ENCODE measurements at regions not wholly inside any gene's neighbourhood (a gene's known extent, or its start where the extent isn't known, plus 50 kb on each side); places are given as distances from the start of the nearest gene placed in this dataset.

DNA sequence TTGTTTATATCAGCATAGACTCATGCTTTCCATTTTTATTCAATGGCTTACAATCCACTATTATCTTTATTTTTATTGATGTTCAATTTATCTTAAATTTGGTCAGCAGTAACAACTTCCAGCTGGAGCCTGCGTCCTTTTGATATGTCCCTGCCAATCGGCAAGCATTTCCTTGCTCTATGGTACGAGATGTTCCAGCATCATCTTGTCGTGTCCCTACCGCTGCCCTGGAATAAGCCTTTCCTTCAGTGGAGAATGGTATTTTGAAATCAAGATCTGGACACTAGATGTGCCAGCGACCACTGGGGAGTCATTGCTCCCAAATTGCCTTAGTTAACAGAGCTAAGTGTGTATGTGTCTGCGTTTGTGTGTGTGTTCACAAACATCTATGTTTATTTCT, 151.6 kb upstream of the RGMB start:
- ATAC-seq (ENCODE audit: low read depth), result no peak
- Mint-ChIP-seq H3K4me3 (no peak overlapping the region), H3K9me3 (ENCODE audit: insufficient read depth) (no peaks in the 10 kb centered on the region), H3K27ac (no peak overlapping the region), H3K27me3 (peaks cover 8% of the 10 kb centered on the region), H3K4me1 (no peaks in the 10 kb centered on the region)
- no peaks in the 10 kb centered on the region for H3K9me3 ChIP-seq (ENCODE audit: control extremely low read depth in 1 of 3, control insufficient read depth in 2 of 3, insufficient read depth in 1 of 3, low read length in 2 of 3)
- H2AFZ ChIP-seq (ENCODE audit: insufficient read depth, low read depth, low read length, poor library complexity, severe bottlenecking), result no peak overlapping the region
- H3K27ac ChIP-seq (ENCODE audit: low read length in 2 of 2), result no peak overlapping the region
- intact Hi-C loops (cut with micrococcal nuclease), result no loop called here
- no peak for DNase-seq
- no peak overlapping the region for H3K9ac ChIP-seq (ENCODE audit: low read length)
- H3K79me2 ChIP-seq (ENCODE audit: control insufficient read depth, insufficient read depth, low read length), result no peaks in the 10 kb centered on the region
- H3K4me1 ChIP-seq (ENCODE audit: control insufficient read depth in 2 of 2, insufficient read depth in 2 of 2, low read length in 2 of 2), result no peaks in the 10 kb centered on the region
- H4K20me1 ChIP-seq (ENCODE audit: control insufficient read depth, insufficient read depth, low read length, poor library complexity, severe bottlenecking), result no peaks in the 10 kb centered on the region
- H3K36me3 ChIP-seq (replicated peaks in 1 of 2; ENCODE audit: control extremely low read depth in 1 of 2, control insufficient read depth in 1 of 2, extremely low read depth in 1 of 2, insufficient read depth in 2 of 2, low read length in 1 of 2), result no peaks in the 10 kb centered on the region
- no peak overlapping the region for H3K4me3 ChIP-seq (ENCODE audit: control extremely low read depth in 1 of 5, extremely low read depth in 1 of 5, insufficient read depth in 1 of 5, low read depth in 2 of 5, low read length in 4 of 5)
- 94% methylated on average over 5 of the region's 7 CpGs for WGBS (ENCODE audit: insufficient coverage)
- no peak overlapping the region for H3K4me2 ChIP-seq (replicated peaks; ENCODE audit: low read depth, low read length, poor library complexity, severe bottlenecking)
- TF ChIP-seq EZH2 (IDR thresholded peaks at IDR 0.05; ENCODE audit: borderline replicate concordance, insufficient read depth, low read depth, low read length, poor library complexity, severe bottlenecking), result no peak
- TF ChIP-seq, protein P1, sequence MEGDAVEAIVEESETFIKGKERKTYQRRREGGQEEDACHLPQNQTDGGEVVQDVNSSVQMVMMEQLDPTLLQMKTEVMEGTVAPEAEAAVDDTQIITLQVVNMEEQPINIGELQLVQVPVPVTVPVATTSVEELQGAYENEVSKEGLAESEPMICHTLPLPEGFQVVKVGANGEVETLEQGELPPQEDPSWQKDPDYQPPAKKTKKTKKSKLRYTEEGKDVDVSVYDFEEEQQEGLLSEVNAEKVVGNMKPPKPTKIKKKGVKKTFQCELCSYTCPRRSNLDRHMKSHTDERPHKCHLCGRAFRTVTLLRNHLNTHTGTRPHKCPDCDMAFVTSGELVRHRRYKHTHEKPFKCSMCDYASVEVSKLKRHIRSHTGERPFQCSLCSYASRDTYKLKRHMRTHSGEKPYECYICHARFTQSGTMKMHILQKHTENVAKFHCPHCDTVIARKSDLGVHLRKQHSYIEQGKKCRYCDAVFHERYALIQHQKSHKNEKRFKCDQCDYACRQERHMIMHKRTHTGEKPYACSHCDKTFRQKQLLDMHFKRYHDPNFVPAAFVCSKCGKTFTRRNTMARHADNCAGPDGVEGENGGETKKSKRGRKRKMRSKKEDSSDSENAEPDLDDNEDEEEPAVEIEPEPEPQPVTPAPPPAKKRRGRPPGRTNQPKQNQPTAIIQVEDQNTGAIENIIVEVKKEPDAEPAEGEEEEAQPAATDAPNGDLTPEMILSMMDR (IDR thresholded peaks at IDR 0.05), result no peak
- H3K27me3 ChIP-seq (replicated peaks in 1 of 4; ENCODE audit: control extremely low read depth in 1 of 4, control insufficient read depth in 3 of 4, insufficient read depth in 4 of 4, low read length in 3 of 4), result no peaks in the 10 kb centered on the region
- ChIA-PET POLR2A (no interaction called here), CTCF (no interaction called here)

DNA sequence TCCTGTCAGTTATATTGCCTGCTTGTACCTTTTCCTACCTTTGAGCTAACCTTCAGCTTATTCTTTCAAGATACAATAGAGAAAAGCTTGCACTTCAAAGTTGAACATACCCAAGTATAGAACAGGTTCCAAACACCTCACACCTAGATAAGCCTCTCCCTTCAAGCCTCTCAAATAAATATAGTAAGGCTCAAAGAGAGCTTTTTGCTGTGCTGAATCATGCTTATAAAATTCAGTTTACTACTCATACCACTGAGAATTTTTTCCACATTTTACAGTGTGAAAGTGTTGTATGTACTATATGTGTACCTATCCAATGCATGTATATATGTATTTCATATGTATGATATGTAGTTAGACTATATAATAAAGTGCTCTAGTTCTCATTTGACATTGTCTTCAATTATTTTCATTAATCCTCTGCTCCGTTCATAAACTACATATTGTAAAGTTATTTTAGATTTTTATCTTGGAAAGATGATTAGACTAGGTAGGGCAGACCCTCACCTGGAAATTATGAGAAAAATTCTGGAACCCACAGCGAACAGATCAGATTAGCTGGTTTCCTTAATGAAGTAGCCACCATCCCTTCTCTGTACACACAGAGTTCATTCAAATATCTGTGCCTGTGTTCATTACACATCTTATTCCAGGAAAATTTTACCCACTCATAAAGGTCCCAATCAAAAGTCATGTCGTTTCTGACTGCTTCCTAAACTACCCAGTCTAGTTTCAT, 149.2 kb upstream of the RGMB start:
- H3K36me3 ChIP-seq (replicated peaks in 1 of 2; ENCODE audit: control extremely low read depth in 1 of 2, control insufficient read depth in 1 of 2, extremely low read depth in 1 of 2, insufficient read depth in 2 of 2, low read length in 1 of 2), result no peaks in the 10 kb centered on the region
- 100% methylated on average over 1 of the region's 3 CpGs for WGBS (ENCODE audit: insufficient coverage)

More for the DNA sequence above, 149.2 kb upstream of the RGMB start:
- intact Hi-C loops (cut with micrococcal nuclease), result no loop called here
- ChIA-PET CTCF (no interaction called here), POLR2A (no interaction called here)
- Histone ChIP-seq H3K4me2 (replicated peaks; ENCODE audit: low read depth, low read length, poor library complexity, severe bottlenecking) (no peak overlapping the region), H3K79me2 (ENCODE audit: control insufficient read depth, insufficient read depth, low read length) (no peaks in the 10 kb centered on the region), H2AFZ (ENCODE audit: insufficient read depth, low read depth, low read length, poor library complexity, severe bottlenecking) (no peak overlapping the region), H3K9ac (ENCODE audit: low read length) (no peak overlapping the region), H3K9me3 (ENCODE audit: control extremely low read depth in 1 of 3, control insufficient read depth in 2 of 3, insufficient read depth in 1 of 3, low read length in 2 of 3) (no peaks in the 10 kb centered on the region), H3K27ac (ENCODE audit: low read length in 2 of 2) (no peak overlapping the region), H4K20me1 (ENCODE audit: control insufficient read depth, insufficient read depth, low read length, poor library complexity, severe bottlenecking) (no peaks in the 10 kb centered on the region), H3K4me1 (ENCODE audit: control insufficient read depth in 2 of 2, insufficient read depth in 2 of 2, low read length in 2 of 2) (no peaks in the 10 kb centered on the region), H3K4me3 (ENCODE audit: control extremely low read depth in 1 of 5, extremely low read depth in 1 of 5, insufficient read depth in 1 of 5, low read depth in 2 of 5, low read length in 4 of 5) (no peak overlapping the region), H3K27me3 (replicated peaks in 1 of 4; ENCODE audit: control extremely low read depth in 1 of 4, control insufficient read depth in 3 of 4, insufficient read depth in 4 of 4, low read length in 3 of 4) (no peaks in the 10 kb centered on the region)
- Mint-ChIP-seq H3K27ac (no peak overlapping the region), H3K27me3 (peaks cover 5% of the 10 kb centered on the region), H3K9me3 (ENCODE audit: insufficient read depth) (no peaks in the 10 kb centered on the region), H3K4me1 (no peaks in the 10 kb centered on the region), H3K4me3 (no peak overlapping the region)
- no peak for DNase-seq
- TF ChIP-seq, protein P1 (IDR thresholded peaks at IDR 0.05), result no peak
- no peak for TF ChIP-seq EZH2 (IDR thresholded peaks at IDR 0.05; ENCODE audit: borderline replicate concordance, insufficient read depth, low read depth, low read length, poor library complexity, severe bottlenecking)
- no peak for ATAC-seq (ENCODE audit: low read depth)
